A549 (cell line): ENCODE measurements at regions not wholly inside any gene's neighbourhood (a gene's known extent, or its start where the extent isn't known, plus 50 kb on each side); places are given as distances from the start of the nearest gene placed in this dataset.

Experiments used
- ATAC-seq, 2 experiments: fragments of 200-7000 bp in 1 of 2; fragments of >200 bp in 1 of 2; cut with Nextera tagmentation in 1 of 2; cut with Tn5 transposase in 1 of 2; 3 replicates each; pipeline versions ENCODE4 v1.8.0 to v1.9.1; 2018 to 2020; ENCODE audit warnings: mild to moderate bottlenecking in 1 of 2, moderate library complexity in 1 of 2
- CTCF ChIA-PET: fragments of 300-600 bp; sonication (Branson Sonifier 250); formaldehyde crosslinking; extraction: SDS; loops from one replicate; lab custom pipeline; 2021; ENCODE audit warnings: antibody characterized with exemption, inconsistent platforms; lab: Yijun Ruan, JAX
- POLR2A ChIA-PET: fragments of 350-600 bp; formaldehyde crosslinking; extraction: SDS; loops from one replicate; lab custom pipeline; 2021; ENCODE audit warnings: antibody characterized with exemption, inconsistent platforms; lab: Yijun Ruan, JAX
- DNase-seq, 2 experiments: peaks; one replicate each; pipeline versions ENCODE4 v3.0.0 to v3.0.0-alpha.2; 2011 to 2016; ENCODE audit warnings: low read depth in 1 of 2, low spot score in 1 of 2
- FAIRE-seq: peaks from 2 replicates; lab custom pipeline; 2011; peaks lifted over from hg19 to GRCh38; lab: Jason Lieb, UNC
- H3K27ac ChIP-seq, 2 experiments: fragments of >200 bp; sonication (Bioruptor Twin); formaldehyde crosslinking; 3 replicates each; pipeline ENCODE4 v1.5.1; 2016 to 2017
- H3K4me1 ChIP-seq: fragments of >200 bp; sonication (Bioruptor Twin); formaldehyde crosslinking; 3 replicates; pipeline ENCODE4 v1.6.1; 2016
- H3K4me2 ChIP-seq: fragments of >200 bp; sonication (Bioruptor Twin); formaldehyde crosslinking; 3 replicates; pipeline ENCODE4 v1.6.1; 2016
- H3K4me3 ChIP-seq: fragments of >200 bp; sonication (Bioruptor Twin); formaldehyde crosslinking; 3 replicates; pipeline ENCODE4 v1.5.1; 2016
- H3K9me3 ChIP-seq: fragments of >200 bp; sonication (Bioruptor Twin); formaldehyde crosslinking; 3 replicates; pipeline ENCODE4 v1.6.1; 2016
- ATOH8 ChIP-seq: fragments of 250-450 bp; sonication (Bioruptor Pico); IDR thresholded peaks from 2 replicates; pipeline ENCODE4 v1.5.0; 2020; ENCODE audit warnings: low read depth, mild to moderate bottlenecking, moderate library complexity
- CBX8 ChIP-seq: fragments of 200-600 bp; sonication (generic); IDR thresholded peaks from 2 replicates; pipeline ENCODE4 v1.6.1; 2016
- CHD2 ChIP-seq: fragments of 150-350 bp; IDR thresholded peaks from 2 replicates; pipeline ENCODE4 v1.6.1; 2014; ENCODE audit warnings: low read length; ENCODE audit not compliant: partially characterized antibody
- CTCF ChIP-seq: fragments of >200 bp; sonication (Bioruptor Twin); formaldehyde crosslinking; IDR thresholded peaks from 3 replicates; pipeline ENCODE4 v1.5.1; 2016
- EHMT2 ChIP-seq: fragments of 200-600 bp; sonication (generic); IDR thresholded peaks from 2 replicates; pipeline ENCODE4 v1.6.1; 2016; ENCODE audit warnings: antibody characterized with exemption, low read depth, mild to moderate bottlenecking, moderate library complexity
- EP300 ChIP-seq, 2 experiments: fragments of >200 bp; sonication (Bioruptor Twin); formaldehyde crosslinking; IDR thresholded peaks; 2 replicates in 1 of 2; 3 replicates in 1 of 2; pipeline ENCODE4 v1.6.1; 2016 to 2017
- MAZ ChIP-seq: fragments of 150-350 bp; IDR thresholded peaks from 2 replicates; pipeline ENCODE4 v1.6.1; 2014; ENCODE audit warnings: antibody characterized with exemption, low read depth, low read length, borderline replicate concordance
- NFE2L2 ChIP-seq: fragments of 150-350 bp; conservative IDR thresholded peaks from 2 replicates; pipeline ENCODE4 v1.6.1; 2014; ENCODE audit warnings: low read length
- POLR2A ChIP-seq: IDR thresholded peaks from 2 replicates; pipeline ENCODE4 v1.6.1; 2012; ENCODE audit warnings: mild to moderate bottlenecking, low read length
- POLR2AphosphoS2 ChIP-seq: conservative IDR thresholded peaks from 2 replicates; pipeline ENCODE4 v1.6.1; 2012; ENCODE audit warnings: low read length, improper control_type of control experiment, inconsistent platforms
- RFX5 ChIP-seq: fragments of 450-650 bp; IDR thresholded peaks from 2 replicates; pipeline ENCODE4 v1.7.1; 2014; ENCODE audit warnings: antibody characterized with exemption, mild to moderate bottlenecking, moderate library complexity
- RNF2 ChIP-seq: fragments of 200-600 bp; sonication (generic); IDR thresholded peaks from 2 replicates; pipeline ENCODE4 v1.6.1; 2016; ENCODE audit warnings: low read depth, mild to moderate bottlenecking, antibody characterized with exemption, moderate library complexity, borderline replicate concordance
- TFCP2L1 ChIP-seq: fragments of 250-450 bp; sonication (Bioruptor Pico); IDR thresholded peaks from 2 replicates; pipeline ENCODE4 v1.5.0; 2021; ENCODE audit warnings: mild to moderate bottlenecking
- WGBS: methylation state at CpG from one replicate; pipeline ENCODE4 v1.1.6; 2017; ENCODE audit errors: missing lambda C conversion rate; 5-methylcytosine and 5-hydroxymethylcytosine counted together

DNA sequence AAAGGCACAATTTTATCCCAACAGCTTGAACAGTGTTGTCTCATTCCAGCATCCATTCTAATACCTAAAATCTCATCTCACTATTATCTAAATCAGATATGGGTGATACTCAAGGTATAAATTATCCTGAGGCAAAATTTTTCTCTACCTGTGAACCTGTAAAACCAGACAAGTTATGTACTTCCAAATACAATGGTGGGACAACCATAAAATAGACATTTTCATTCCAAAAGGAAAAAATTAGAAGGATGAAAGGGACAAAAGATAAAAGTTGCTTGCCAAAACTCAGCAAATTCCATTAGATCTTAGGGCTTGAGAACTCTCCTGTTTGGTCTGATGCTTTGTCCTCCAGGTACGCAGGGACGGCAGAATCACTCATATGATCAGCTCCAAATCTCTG, 650.5 kb downstream of the ADGRL2 start:
- no peak for DNase-seq
- no peaks in the 10 kb centered on the region for H3K9me3 ChIP-seq
- WGBS = 26% methylated on average over 2 of the region's 2 CpGs
- no peak for TF ChIP-seq MAZ
- H3K4me1 ChIP-seq = no peaks in the 10 kb centered on the region
- no peak overlapping the region for H3K4me2 ChIP-seq
- H3K27ac ChIP-seq = no peak overlapping the region
- no peak overlapping the region for H3K4me3 ChIP-seq
- FAIRE-seq = no peak
- ATAC-seq = no peak
- ChIA-PET CTCF (no interaction called here), POLR2A (no interaction called here)

- TF ChIP-seq EHMT2 = no peak
- no peak for TF ChIP-seq RFX5
- no peak for TF ChIP-seq ATOH8 (CRISPR knock-in tag)
- no peak for TF ChIP-seq CHD2
- TF ChIP-seq EP300 (IDR thresholded peaks at IDR 0.05) = no peak
- no peak for TF ChIP-seq NFE2L2
- no peak for TF ChIP-seq POLR2A
- no peak for TF ChIP-seq RNF2
- TF ChIP-seq CTCF = no peak
- H3K9me3 ChIP-seq = no peaks in the 10 kb centered on the region
- CTCF ChIA-PET = no interaction called here
- H3K4me2 ChIP-seq = no peak overlapping the region
- H3K4me3 ChIP-seq = no peak overlapping the region
- FAIRE-seq (no peak), ATAC-seq (no peak), DNase-seq (no peak)
- no peaks in the 10 kb centered on the region for H3K4me1 ChIP-seq
- no peak overlapping the region for H3K27ac ChIP-seq
- 4% methylated on average over 4 of the region's 4 CpGs for WGBS
- POLR2A ChIA-PET = no interaction called here
Observed at GRCh38 chr1:82449506-82450057, 648.8 kb downstream of the ADGRL2 start.

- DNase-seq = no peak
- ChIA-PET POLR2A (no interaction called here), CTCF (no interaction called here)
- no peak for FAIRE-seq
- Histone ChIP-seq H3K4me3 (no peak overlapping the region), H3K4me2 (no peak overlapping the region), H3K9me3 (no peaks in the 10 kb centered on the region), H3K27ac (no peak overlapping the region), H3K4me1 (no peaks in the 10 kb centered on the region)
- ATAC-seq = no peak
- TF ChIP-seq POLR2AphosphoS2 (no peak), EP300 (IDR thresholded peaks at IDR 0.05) (no peak)
- TF ChIP-seq, all 56 proteins: peak for 0
Observed at GRCh38 chr1:82446955-82447354, 646.2 kb downstream of the ADGRL2 start.

DNA sequence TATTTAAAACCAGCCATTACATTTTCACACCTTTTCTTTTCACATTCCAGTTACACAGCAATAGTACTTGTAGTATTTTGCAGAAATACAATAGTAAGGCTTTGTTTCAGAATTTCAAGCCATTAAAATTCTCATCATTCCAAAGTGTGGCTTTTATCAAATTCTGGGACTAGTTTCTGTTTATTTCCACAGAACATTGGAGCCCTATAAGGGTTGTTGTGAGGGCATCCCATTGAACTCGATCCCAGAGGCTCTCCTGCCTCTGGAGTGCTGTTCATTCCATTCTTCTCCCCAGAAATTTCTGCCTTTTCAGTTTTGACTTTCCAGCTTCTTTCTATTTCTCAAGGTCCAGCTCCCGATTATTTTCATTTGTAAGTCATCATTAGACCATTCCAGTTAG, 645.5 kb downstream of the ADGRL2 start:
- POLR2A ChIA-PET = no interaction called here
- no peaks in the 10 kb centered on the region for H3K9me3 ChIP-seq
- TF ChIP-seq TFCP2L1 (CRISPR knock-in tag) = no peak
- TF ChIP-seq NFE2L2 = no peak
- TF ChIP-seq CHD2 = no peak
- TF ChIP-seq RNF2 = no peak
- no peak for TF ChIP-seq CBX8
- TF ChIP-seq, all 56 proteins: peak for 0
- H3K4me1 ChIP-seq = no peaks in the 10 kb centered on the region
- DNase-seq (no peak), FAIRE-seq (no peak), ATAC-seq (no peak)
- H3K4me2 ChIP-seq = no peak overlapping the region
- 14% methylated on average over 2 of the region's 2 CpGs for WGBS
- no peak overlapping the region for H3K4me3 ChIP-seq
- H3K27ac ChIP-seq = no peak overlapping the region
- CTCF ChIA-PET = no interaction called here

DNA sequence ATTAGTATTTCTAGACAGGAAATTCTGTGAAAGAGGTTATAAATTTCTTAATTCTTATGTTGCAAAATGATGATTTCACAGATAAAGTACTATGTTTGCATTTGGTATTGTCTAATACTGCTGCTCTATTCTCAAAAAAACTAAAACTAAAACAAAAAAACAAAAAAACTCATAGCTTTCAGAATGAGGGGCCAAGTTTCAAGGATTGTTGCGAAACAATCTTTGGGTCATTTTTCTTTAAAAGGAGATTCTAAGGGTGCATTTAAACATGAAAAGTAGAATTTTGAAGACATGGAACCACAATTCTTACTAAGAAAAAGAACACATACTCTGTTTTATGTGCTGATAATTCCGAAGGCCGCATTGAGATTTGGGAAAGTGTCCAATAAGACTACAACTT, 645.1 kb downstream of the ADGRL2 start:
- Histone ChIP-seq H3K4me2 (no peak overlapping the region), H3K27ac (no peak overlapping the region), H3K4me3 (no peak overlapping the region), H3K4me1 (no peaks in the 10 kb centered on the region), H3K9me3 (no peaks in the 10 kb centered on the region)
- no peak for DNase-seq
- FAIRE-seq = no peak
- POLR2A ChIA-PET = no interaction called here
- 64% methylated on average over 3 of the region's 3 CpGs for WGBS
- CTCF ChIA-PET = no interaction called here
- TF ChIP-seq ATOH8 (CRISPR knock-in tag) (no peak), CHD2 (no peak)
- no peak for ATAC-seq
